H1 (cell line): ENCODE measurements at regions not wholly inside any gene's neighbourhood (a gene's known extent, or its start where the extent isn't known, plus 50 kb on each side); places are given as distances from the start of the nearest gene placed in this dataset.

ENCODE experiments used
- ATF2 ChIP-seq: IDR thresholded peaks from 2 replicates; pipeline ENCODE4 v1.6.1; 2012; ENCODE audit warnings: low read length, inconsistent platforms
- CBX5 ChIP-seq: fragments of 300-800, 300-1000 bp; sonication (generic); IDR thresholded peaks from 2 replicates; pipeline ENCODE4 v1.7.1; 2016; ENCODE audit warnings: antibody characterized with exemption, low read length, low read depth
- CHD7 ChIP-seq: fragments of 300-600 bp; sonication (generic); IDR thresholded peaks from 2 replicates; pipeline ENCODE4 v1.7.1; 2012; ENCODE audit warnings: low read length, moderate library complexity, mild to moderate bottlenecking, inconsistent platforms; ENCODE audit not compliant: insufficient replicate concordance
- CREB1 ChIP-seq: IDR thresholded peaks from 2 replicates; pipeline ENCODE4 v1.6.1; 2012; ENCODE audit warnings: inconsistent platforms
- FOSL1 ChIP-seq: IDR thresholded peaks from 2 replicates; pipeline ENCODE4 v1.6.1; 2011; ENCODE audit warnings: mild to moderate bottlenecking, low read depth, low read length, moderate library complexity; ENCODE audit not compliant: insufficient read depth
- JUND ChIP-seq: IDR thresholded peaks from 2 replicates; pipeline ENCODE4 v1.6.1; 2011; ENCODE audit warnings: mild to moderate bottlenecking, improper control_type of control experiment, low read length
- KDM1A ChIP-seq: fragments of 200-600, 300-600 bp; sonication (generic); IDR thresholded peaks from 2 replicates; pipeline ENCODE4 v1.7.1; 2016; ENCODE audit warnings: mild to moderate bottlenecking, low read length, borderline replicate concordance
- PHF8 ChIP-seq: fragments of 200-600 bp; sonication (generic); conservative IDR thresholded peaks from 2 replicates; pipeline ENCODE4 v1.7.1; 2012; ENCODE audit warnings: low read depth, mild to moderate bottlenecking, inconsistent platforms, low read length, moderate library complexity
- POLR2A ChIP-seq, 2 experiments: IDR thresholded peaks; 1 replicate in 1 of 2; 2 replicates in 1 of 2; pipeline ENCODE4 v1.6.1; 2011; ENCODE audit warnings: low read depth in 2 of 2, low read length in 2 of 2, mild to moderate bottlenecking in 2 of 2; ENCODE audit errors: control extremely low read depth in 1 of 2
- TAF7 ChIP-seq: optimal IDR thresholded peaks from 2 replicates; pipeline ENCODE3; 2011; ENCODE audit warnings: low read depth, mild to moderate bottlenecking, inconsistent platforms, low read length, moderate library complexity, borderline replicate concordance
- TCF12 ChIP-seq: IDR thresholded peaks from 2 replicates; pipeline ENCODE4 v1.6.1; 2011; ENCODE audit warnings: low read depth, mild to moderate bottlenecking, low read length

GRCh38 chr3:11914651-11915050 is 68.0 kb upstream of the TAMM41 start (continued):
- TF ChIP-seq CHD7, result no peak
- TF ChIP-seq PHF8, result no peak
- TF ChIP-seq CREB1, result no peak
- no peak for TF ChIP-seq CBX5
- no peak for TF ChIP-seq TCF12
- TF ChIP-seq TAF7, result no peak
- no peak for TF ChIP-seq FOSL1
- TF ChIP-seq JUND, result no peak
- no peak for TF ChIP-seq POLR2A (IDR thresholded peaks at IDR 0.05; ENCODE audit: control extremely low read depth in 1 of 2, low read depth in 2 of 2, low read length in 2 of 2)
- no peak for TF ChIP-seq ATF2
- no peak for TF ChIP-seq KDM1A
